GM18951 (cell line): ENCODE measurements at regions not wholly inside any gene's neighbourhood (a gene's known extent, or its start where the extent isn't known, plus 50 kb on each side); places are given as distances from the start of the nearest gene placed in this dataset.

Source experiments
- POLR2A ChIP-seq: IDR thresholded peaks from 4 replicates; pipeline ENCODE4 v1.6.1; 2011; ENCODE audit warnings: mild to moderate bottlenecking; ENCODE audit not compliant: insufficient read length, insufficient read depth; ENCODE audit errors: extremely low read depth
- in situ Hi-C: fragments of 300-500 bp; cut with MboI; formaldehyde crosslinking; loops from one replicate; pipeline ENCODE4 v1.12.0; 2022; ENCODE audit warnings: low sequenced_read_pairs, mixed read lengths, inconsistent platforms; ENCODE audit not compliant: unreplicated experiment

DNA sequence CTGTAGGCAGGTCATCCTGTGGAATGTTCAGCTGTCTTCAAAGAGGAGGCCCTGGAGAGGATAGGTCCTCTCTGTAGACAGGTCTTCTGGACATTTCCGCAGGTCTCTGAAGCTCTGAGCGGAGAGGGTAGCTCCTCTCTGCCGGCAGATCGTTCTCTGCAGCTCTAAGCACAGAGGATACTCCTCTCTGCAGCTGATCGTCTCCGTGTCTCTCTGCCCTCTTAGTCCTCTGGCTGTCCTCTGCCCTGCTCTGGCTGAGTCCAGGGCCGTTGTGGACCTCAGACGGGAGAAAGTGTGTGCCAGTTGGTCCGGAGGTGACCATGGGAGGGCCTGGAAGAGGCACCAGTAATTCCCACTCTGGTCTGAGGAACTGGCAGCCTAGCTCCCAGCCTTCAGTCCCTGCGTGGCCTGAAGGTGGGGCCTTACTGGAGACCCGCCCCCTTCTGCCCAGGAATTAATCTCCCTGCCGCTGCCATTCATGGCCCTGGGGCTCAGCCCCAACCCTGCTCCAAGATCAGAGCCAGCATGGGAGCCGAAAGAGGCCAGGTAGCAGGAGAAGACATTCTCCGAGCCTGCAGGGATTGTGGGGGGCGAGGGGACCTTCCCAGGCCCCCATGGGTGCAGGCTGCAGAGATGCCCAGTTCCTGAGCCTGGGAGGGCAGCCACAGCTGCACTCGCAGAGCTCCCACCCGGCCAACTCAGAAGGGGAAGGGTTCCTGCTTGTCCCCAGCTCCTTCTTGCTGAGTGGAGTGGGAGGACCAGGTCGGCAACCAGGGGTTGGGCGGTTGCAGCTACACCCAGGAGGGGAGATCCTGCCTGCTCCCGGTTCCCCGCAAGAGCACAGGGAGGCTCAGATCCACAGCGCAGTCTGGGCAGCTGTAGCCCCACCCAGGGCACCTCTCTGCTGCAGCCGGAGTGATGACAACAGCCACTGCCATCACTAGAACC lies 488.7 kb downstream of the RSL24D1 start:
- no peak for TF ChIP-seq POLR2A
- in situ Hi-C loops, result no loop called here

DNA sequence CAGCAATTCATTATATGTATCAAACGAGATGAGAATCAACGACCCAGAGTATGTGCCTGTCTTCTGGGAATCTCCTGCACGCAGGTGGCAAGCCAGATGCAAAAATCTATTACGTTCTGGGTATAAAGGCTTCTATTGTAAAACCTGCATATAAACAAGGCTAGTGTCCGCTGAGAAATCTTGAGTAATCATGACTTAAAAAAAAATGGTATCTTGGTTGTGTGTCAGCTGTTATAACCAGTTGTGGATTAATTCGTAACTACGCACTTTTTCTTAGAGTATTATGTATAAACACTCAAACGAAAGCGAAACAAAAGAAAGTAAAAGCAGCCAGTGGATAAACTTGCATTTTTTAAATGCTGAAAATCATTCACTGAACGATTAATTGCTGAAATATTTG lies 509.1 kb downstream of the RSL24D1 start:
- TF ChIP-seq POLR2A, result no peak
- in situ Hi-C loops, result no loop called here
